ENCODE measurements at regions not wholly inside any gene's neighbourhood (a gene's known extent, or its start where the extent isn't known, plus 50 kb on each side); places are given as distances from the start of the nearest gene placed in this dataset.

- TF ChIP-seq CTCF (IDR thresholded peaks at IDR 0.05; ENCODE audit: low read depth, low read length) (no peak), POLR2A (IDR thresholded peaks at IDR 0.05; ENCODE audit: extremely low read depth, insufficient read length) (no peak)
Observed at GRCh38 chr12:102735104-102735503, 181.9 kb downstream of the PAH start.

Measured in NB4 (cell line).